Left cardiac atrium (tissue), 4 donors: ENCODE measurements at regions not wholly inside any gene's neighbourhood (a gene's known extent, or its start where the extent isn't known, plus 50 kb on each side); places are given as distances from the start of the nearest gene placed in this dataset.
"Not testable (repeated sequence)": the region's sequence is repeated elsewhere in the genome, so short reads cannot be mapped to it uniquely, and the experiment has no call there.

Experiments
- ATAC-seq, 2 donors: fragments of 200-7000 bp; cut with Tn5 transposase; one replicate each; pipeline ENCODE4 v1.9.1; 2020; ENCODE audit warnings: mild to moderate bottlenecking in 2 of 2, moderate library complexity in 2 of 2
- DNase-seq: peaks from one replicate; pipeline ENCODE4 v3.0.0-alpha.2; 2020
- intact Hi-C, 2 donors: fragments of 100-400 bp; cut with DNase I; formaldehyde crosslinking; loops; one replicate each; pipeline versions ENCODE4 v1.14.1 to v1.15.1; 2022 to 2023
- donor health status: DM: no; HTN: yes; CAD: no.
- donor health status: DM: no; HTN: yes; CAD: no; lungs with severe emphysema.
- donor health status: DM: yes; HTN: yes; CAD: no.
- donor health status: Dilated cardiomyopathy.

DNA sequence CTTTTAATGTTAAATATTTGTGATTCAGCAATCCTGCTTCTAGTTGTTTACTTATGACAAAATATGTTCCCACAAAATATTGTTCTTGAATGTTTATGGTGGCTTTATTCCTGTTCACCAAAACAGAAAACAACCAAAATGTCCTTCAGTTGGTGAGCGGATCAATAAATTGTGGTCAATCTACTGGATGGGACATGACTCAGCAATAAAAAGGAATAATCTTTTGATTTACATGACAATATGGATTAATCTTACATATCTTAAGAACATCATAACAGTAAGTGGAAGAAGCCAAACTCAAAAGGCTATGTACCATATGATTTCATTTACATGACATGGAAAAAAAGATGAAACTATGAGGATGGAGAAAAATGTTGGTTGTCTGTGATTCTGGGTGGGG lies 691.3 kb upstream of the GHITM start:
- DNase-seq, result no peak
- intact Hi-C loops, result no loop called here
- no peak for ATAC-seq

DNA sequence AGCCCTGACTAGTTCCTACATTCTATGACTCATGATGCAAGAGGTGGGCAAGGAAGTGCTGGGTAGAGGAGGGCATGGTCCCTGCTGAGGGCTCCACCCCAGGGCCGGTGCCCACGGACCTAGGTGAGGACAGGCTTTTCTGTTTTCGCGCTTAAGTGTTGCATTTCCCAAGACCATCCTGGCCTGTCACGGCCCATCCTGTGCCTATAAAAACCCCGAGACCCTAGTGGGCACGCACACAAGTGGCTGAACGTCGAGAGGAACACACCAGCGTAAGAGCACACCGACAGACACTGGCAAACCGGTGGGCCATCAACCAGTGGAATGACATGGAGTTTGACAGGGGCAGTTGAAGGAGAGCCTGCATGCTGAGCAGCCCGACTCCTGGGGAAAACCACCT lies 680.7 kb upstream of the GHITM start:
- intact Hi-C loops, result no loop called here
- DNase-seq (no peak), ATAC-seq (no peak)

DNA sequence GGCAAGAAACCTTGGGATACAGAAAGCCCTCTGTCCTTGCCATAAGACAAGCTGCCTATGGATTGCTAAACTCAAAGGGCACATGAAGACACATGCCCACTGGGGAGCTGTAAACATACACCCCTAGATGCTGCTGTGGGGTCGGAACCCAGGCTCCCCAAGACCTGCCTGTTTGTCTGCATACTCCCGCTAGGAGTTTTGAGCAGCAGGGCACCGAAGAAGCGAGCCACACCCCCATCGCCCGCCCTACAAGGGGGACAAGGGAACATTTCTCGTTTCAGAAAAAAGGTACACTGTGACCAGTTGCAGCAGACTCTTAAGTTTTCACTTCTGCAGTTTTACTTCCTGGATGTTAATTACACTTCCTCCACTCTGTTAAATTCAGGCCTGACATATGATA lies 680.2 kb upstream of the GHITM start:
- DNase-seq, result no peak
- intact Hi-C loops, result no loop called here

DNA sequence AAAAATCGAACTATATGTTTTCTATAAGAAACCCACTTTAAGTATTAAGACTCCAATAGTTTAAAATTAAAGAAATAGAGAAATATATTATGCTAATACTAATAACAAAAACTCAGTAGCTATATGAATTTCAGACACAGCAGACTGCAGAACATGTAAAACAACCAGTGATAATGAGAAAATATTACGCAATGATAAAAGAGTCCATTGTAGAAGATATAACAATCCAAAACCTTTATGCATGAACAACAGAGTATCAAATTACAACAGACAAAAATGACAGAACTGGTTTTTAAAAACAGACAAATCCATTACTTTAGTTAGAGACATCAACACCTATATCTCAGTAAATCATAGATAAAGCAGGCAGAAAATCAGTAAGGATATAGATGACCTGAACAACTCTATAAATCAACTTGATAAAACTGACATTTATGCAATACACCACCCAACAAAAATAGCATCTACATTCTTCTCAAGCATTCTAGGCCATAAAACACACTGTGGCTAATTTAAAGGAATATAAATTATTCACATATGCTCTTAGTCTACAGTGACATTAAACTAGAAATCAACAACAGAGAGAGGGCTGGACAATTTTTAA lies 669.5 kb upstream of the GHITM start:
- ATAC-seq (no peak), DNase-seq (no peak)
- intact Hi-C loops, result no loop called here

More for the DNA sequence above, 680.2 kb upstream of the GHITM start:
- ATAC-seq, result no peak

DNA sequence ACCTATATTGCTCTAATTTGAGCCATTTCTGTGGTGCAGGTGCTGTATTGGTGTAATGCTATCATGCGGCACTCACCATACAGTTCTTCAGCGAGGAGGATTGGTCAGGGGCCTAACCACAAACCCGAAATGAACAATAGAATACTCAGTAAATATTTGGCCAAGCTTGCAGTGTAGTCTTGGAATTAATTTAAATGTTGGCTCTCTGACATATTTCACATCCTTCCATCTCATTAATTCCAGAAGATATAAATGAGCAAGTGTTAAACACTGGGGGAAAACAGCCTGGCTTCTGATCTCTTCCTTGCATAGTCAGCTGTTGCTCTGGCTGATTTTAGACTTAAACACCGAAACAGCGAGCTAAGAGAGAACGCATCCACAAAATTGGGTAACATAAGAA lies 663.1 kb upstream of the GHITM start:
- DNase-seq (no peak), ATAC-seq (no peak)
- intact Hi-C loops, result no loop called here

DNA sequence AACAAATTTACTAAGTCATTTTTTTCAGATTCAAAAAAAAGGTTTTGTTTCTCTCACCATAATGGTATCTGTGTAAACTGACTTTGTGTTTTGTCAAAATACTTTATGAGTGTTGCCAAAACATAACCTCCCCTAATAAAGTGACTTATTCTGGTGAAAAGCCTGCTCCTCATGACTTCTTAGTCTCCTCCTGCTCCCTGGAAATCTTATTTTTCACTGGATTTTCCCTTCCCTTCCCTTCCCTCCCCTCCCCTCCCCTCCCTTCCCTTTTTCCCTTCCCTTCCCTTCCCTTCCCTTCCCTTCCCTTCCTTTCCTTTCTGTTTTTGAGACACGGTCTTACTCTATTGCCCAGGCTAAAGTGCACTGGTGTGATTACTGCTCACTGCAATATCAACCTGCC lies 650.1 kb upstream of the GHITM start:
- ATAC-seq (no peak), DNase-seq (no peak)
- intact Hi-C loops, result no loop called here

DNA sequence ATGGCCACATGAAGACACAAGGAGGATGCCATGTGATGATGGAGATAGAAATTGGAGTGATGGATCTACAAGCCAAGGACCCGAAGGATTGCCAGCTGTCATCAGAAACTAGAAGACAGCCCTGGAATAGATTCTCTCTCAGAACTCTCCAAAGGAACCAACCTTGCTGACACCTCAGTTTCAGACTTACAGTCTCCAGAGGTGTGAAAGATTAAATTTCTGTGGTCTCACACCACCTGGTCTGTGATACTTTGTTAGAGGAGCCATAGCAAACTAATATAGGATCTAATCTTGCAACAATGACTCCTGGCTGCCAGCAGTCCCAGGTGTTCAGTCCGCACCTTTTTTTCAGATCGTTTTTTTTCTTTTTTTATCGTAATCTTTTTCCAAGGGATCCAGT lies 647.3 kb upstream of the GHITM start:
- DNase-seq (no peak), ATAC-seq (no peak)
- intact Hi-C loops, result no loop called here

DNA sequence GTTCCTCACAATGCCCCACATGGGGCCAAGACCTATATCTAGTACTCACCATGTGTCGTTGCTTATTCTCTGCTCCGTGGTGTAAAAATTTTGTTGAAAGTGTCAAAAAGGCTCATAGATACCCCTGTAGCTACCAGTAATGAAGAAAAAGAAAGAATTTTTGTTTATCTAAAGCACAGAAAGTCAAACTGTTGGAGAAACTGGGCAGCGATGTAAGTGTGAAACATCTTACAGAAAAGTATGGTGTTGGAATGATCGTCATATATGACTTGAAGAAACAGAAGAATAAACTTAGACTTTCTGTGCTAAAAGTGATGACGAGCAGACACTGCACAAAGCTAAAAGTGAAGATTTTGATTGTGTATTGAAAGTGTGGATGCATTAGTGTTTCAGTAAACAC lies 626.6 kb upstream of the GHITM start:
- intact Hi-C loops, result no loop called here
- no peak for DNase-seq
- ATAC-seq, result no peak

DNA sequence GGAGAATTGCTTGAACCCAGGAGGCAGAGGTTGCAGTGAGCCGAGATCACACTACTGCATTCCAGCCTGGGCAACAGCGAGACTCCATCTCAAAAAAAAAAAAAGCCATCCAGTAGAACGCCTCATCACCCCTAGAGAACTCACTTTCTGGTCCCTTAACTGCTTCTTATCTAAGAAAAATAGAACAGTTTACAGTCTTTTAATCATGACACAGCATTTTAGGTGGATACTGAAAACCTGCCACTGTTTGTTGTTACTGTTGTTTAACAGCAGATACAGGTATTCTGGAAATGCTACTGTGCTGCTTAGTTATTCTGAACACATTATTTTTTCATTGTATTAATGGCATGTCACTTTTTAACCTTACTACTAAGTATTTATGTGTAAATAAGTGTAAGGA lies 624.3 kb upstream of the GHITM start:
- intact Hi-C loops, result no loop called here
- ATAC-seq, result no peak
- no peak for DNase-seq

DNA sequence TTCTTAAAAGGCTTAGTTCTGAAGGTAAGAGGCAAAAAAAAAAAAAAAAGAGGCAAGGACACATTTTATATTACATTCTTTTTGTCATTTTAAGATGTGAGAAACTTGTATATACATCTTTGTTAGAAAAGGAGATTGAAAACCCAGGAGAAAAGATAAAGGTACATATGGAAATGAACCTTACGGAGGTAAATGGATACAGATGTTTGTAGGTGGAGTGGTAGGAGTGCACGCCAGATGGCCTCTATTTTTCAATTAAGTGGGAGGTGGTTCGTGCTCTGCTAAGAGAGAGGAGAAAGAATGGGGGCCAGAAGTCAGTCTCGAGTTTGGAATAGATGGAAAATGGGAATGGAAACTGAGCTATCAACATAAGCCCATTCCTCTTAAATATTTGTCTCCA lies 622.5 kb upstream of the GHITM start:
- intact Hi-C loops, result no loop called here
- ATAC-seq (no peak), DNase-seq (no peak)

GRCh38 chr10:83517456-83517855 lies 621.9 kb upstream of the GHITM start:
- intact Hi-C loops, result no loop called here
- DNase-seq, result no peak
- no peak for ATAC-seq

GRCh38 chr10:83518779-83519178 lies 620.5 kb upstream of the GHITM start:
- ATAC-seq (no peak), DNase-seq (no peak)
- intact Hi-C loops, result no loop called here

DNA sequence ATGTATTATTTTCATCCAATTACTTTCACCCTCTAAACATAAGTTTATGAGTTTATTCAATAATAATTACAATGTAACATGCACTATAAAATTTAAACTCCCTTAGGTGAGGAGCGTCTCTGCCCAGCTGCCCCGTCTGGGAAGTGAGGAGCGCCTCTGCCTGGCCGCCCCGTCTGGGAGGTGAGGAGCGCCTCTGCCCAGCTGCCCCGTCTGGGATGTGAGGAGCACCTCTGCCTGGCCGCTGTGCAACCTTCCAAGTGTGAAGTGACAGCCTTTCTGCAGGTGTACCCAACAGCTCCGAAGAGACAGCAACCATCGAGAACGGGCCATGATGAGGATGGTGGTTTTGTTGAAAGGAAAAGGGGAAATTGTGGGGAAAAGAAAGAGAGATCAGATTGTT lies 618.9 kb upstream of the GHITM start:
- intact Hi-C loops, ATAC-seq, DNase-seq: not testable (repeated sequence)

GRCh38 chr10:83522456-83522855 lies 616.9 kb upstream of the GHITM start:
- intact Hi-C loops, result no loop called here
- ATAC-seq, result no peak
- no peak for DNase-seq

DNA sequence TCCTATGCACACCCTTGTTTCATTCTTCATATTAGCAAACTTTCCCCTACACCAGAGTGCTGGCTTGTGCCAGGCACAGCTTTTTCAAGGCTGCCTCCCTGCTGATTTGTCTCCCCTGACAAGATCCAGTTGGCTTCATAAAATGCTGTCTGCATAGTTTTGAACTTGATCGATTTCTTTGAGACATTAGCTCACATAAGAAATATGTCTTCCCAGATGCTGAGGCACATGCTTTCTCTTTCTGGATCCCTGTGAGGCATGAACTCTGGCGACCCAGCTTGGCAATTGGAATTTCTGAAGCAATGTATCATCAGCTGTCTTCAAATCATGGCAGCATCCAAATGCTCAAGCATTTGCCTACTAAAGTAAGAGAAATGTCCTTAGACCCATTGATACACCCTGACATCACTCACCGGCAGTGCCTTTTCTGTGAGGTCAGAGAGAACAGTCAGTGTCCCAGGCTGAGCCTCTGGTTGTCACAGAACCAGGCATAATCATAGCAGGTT lies 616.4 kb upstream of the GHITM start:
- intact Hi-C loops, result no loop called here
- DNase-seq (peak; percentile 39), ATAC-seq (peak; percentile 63 to 92)

GRCh38 chr10:83527934-83528333 lies 611.4 kb upstream of the GHITM start:
- intact Hi-C loops, result no loop called here
- DNase-seq (no peak), ATAC-seq (no peak)

DNA sequence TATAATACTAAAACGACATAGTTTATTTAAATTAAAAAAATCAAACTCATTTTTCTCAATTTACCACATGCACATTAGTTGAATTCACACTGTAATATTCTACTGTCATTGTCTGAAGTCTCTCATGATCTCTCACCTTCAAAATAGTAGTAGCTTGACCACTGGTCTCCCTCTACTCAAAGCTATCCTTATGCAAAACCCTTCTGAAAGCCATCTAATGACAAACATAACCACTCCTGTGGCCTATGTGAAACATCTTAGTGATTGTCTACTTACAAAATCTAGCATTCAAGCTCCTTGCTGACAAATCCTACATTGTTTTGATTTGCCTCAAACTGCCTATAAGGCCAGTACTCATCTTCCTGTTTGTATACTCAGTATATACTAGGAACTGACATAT lies 606.0 kb upstream of the GHITM start:
- no peak for DNase-seq
- intact Hi-C loops, result no loop called here
- ATAC-seq, result no peak

- no peak for DNase-seq
- intact Hi-C loops, result no loop called here
- peak in 1 of 2 donors; percentile 25 for ATAC-seq
These were observed 602.9 kb upstream of the GHITM start for GRCh38 chr10:83536426-83536825.

DNA sequence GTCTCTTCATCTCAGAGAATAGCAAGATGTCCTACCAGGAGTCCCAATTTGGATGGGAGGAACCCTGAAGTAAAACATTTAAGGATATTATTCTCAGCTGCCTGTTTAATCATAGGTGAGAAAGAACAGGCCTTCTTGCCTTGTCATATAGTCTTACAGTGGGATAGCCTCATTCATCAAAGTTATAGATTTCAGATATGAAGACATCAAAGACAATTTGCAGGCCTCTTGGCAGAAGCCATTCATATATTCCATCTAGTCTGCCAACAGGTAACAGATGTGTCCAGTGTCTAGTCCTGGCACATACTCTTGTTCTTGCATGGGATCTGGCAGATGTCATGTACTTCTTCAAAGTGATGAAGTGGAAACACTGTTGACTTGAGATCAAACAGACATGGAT lies 601.3 kb upstream of the GHITM start:
- intact Hi-C loops, result no loop called here
- ATAC-seq (no peak), DNase-seq (no peak)

DNA sequence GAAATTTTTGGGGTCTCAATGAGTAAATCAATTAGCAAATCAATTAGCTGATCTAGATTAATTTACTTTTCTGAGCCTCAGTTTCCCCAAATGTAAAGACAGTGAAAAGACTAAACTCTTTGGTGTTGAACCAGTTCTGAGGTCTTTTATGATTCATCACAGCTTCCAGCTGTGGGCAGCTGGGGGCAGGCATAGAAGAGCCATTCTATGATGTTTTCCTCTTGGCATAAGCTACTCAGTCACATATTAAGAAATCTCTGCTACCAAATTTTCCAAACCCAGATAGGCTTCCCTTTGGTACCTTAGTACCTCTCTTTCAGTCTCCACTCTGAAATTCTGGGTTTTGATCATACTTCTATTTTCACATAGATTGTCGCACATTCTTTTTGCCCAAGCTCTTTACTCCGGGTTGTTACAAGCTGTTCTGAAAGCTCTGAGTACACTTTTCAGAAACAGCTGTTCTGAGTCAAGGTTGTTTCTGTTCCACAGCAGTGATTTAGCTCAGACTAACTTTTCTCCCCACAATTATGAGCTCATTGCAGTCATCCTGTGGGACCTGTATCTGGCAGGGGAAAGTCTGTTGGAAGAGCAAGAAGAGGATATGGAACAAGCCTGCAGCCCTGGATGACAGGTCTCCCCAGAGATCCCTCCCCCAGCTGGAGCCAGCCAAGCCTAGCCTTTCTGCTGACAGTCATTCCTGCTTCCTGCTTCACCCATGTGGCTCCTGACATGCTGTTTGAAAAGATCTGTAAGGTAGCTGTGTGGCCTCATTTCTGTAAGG lies 599.6 kb upstream of the GHITM start:
- DNase-seq (peak; percentile 81), ATAC-seq (peak; percentile 93 to 96)
- intact Hi-C loops, result no loop called here

DNA sequence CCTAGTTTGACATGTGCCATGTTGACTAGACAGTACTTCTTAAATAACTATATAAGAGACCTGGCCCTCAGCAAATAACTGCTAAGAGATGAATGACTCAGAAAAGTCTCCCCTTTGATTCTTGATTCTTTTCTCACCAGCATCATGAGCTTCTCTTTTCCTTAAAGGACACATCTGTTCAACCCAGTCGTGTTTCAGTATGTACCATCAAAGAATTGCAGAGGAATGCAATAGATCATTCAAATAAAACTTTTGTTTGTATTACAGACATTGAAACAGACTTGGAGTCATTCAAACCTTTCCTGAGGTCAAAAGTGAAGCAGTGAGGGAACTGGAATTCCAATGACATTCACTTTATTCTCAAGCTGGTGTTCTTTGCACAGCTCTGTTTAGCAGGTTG lies 598.3 kb upstream of the GHITM start:
- DNase-seq, result no peak
- intact Hi-C loops, result no loop called here
- ATAC-seq, result no peak
